Hepatocyte (in vitro differentiated cells): ENCODE measurements at regions not wholly inside any gene's neighbourhood (a gene's known extent, or its start where the extent isn't known, plus 50 kb on each side); places are given as distances from the start of the nearest gene placed in this dataset.

ENCODE experiments used
- CTCF ChIP-seq: fragments of 200-600 bp; sonication (generic); IDR thresholded peaks from 2 replicates; pipeline ENCODE4 v1.5.1; 2016; ENCODE audit warnings: antibody characterized with exemption, mild to moderate bottlenecking; ENCODE audit not compliant: poor library complexity
- EZH2 ChIP-seq: fragments of 200-600 bp; sonication (generic); IDR thresholded peaks from 2 replicates; pipeline ENCODE4 v1.6.1; 2016; ENCODE audit warnings: antibody characterized with exemption, mild to moderate bottlenecking, borderline replicate concordance
- EZH2phosphoT487 ChIP-seq: fragments of 200-600 bp; sonication (generic); IDR thresholded peaks from one replicate; pipeline ENCODE4 v1.6.1; 2018; ENCODE audit warnings: antibody characterized with exemption, mild to moderate bottlenecking, low read depth, moderate library complexity; ENCODE audit not compliant: unreplicated experiment, severe bottlenecking

- TF ChIP-seq EZH2 (no peak), CTCF (no peak), EZH2phosphoT487 (no peak)
Observed at GRCh38 chr9:29176786-29177185, 1603.5 kb upstream of the C9orf72 start.
